ENCODE measurements at regions not wholly inside any gene's neighbourhood (a gene's known extent, or its start where the extent isn't known, plus 50 kb on each side); places are given as distances from the start of the nearest gene placed in this dataset.

GRCh38 chr3:164550857-164551256, 527.4 kb downstream of the SI start:
- no peak for ATAC-seq

DNA sequence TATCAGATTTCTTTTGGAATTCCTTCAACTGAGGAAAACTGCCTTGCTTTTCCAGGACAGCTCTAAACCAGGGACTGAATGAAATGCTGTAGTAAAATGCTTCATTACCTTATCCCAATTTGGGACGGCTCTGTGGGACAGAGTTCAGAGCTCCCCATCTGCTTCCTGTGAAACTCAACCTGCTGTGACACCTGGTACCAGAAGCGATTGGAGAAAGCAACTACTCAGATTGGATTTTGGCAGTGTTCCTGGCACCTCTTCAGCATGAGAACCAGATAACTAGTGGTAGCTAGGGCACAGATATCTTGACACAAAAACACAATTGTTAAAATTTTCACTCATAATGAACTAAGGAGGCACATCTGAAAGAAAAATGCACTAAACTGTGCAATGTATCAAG, 539.1 kb downstream of the SI start:
- ATAC-seq: no peak

GRCh38 chr3:164537485-164537884, 540.8 kb downstream of the SI start:
- no peak for ATAC-seq

DNA sequence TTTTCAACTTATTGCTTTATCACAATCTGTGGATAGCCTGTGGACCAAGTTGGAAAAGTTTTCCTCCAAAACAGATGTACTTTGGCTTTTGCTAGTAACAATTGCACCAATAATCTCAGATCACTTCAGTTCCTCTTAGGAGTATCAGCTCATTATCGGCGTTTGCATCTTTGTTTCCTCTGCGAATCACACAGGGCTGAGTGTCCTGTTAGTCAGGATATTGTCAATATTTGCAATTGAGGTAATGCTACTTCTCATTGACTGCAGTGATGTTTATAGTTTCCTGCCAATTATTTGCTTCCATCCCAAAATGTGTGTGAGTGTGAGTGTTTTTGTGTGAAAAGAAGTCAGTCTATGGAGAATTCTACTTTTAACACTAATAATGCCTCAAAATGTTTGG, 545.0 kb downstream of the SI start:
- no peak for ATAC-seq

- ATAC-seq: no peak
Observed at GRCh38 chr3:164526250-164526649, 552.0 kb downstream of the SI start.

GRCh38 chr3:164524201-164524600, 554.1 kb downstream of the SI start:
- no peak for ATAC-seq

DNA sequence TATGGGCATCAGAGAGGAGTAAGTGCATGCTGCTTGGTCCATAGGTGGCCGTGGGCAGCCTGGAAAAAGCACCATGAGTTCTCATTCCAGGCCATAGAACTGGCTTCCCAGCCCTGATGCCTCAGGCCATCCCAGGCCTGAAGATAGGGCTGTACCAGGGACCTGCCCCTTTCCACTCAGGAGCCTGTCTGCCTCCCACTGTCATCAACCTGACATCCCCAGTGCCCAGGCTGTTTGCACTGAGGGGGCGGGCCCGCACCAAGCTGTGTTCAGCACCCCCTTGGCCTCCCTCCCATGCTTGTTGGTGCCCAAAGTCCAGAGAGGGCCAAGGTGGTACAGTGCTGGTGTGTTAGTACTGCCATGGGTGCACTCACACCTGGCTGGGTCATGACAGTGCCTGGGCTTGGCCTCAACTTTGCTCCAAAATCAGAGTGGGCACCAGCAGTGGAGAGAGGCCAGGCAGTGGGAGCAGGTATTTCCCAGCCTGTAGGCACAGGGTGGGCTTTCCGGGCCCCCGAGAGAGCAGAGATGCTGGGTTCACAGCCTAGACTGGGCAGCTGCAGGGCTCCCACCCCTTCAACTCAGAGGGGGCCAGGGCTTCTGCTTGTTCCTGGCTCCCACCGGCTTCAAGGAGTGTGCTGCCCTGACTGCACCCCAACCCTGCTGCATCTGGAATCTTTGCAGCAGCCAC, 556.1 kb downstream of the SI start:
- ATAC-seq: no peak

DNA sequence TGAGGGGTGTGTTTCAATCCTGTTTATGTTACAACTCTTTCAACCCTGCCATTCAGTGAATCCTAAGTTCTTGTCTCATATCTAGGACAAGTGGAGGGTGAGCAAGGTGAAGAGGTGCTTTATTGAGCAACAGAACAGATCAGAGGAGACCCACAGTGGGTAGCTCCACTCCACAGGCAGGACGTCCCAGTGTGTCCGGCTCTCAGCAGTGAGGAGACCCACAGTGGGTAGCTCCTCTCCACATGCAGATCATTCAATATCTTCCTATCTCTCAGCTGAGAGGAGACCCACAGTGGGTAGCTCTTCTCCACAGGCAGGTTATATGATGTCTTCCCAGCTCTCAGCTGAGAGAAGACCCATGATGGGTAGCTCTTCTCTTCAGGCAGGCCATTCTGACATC, 556.7 kb downstream of the SI start:
- no peak for ATAC-seq

GRCh38 chr3:164521139-164521538, 557.2 kb downstream of the SI start:
- no peak for ATAC-seq

DNA sequence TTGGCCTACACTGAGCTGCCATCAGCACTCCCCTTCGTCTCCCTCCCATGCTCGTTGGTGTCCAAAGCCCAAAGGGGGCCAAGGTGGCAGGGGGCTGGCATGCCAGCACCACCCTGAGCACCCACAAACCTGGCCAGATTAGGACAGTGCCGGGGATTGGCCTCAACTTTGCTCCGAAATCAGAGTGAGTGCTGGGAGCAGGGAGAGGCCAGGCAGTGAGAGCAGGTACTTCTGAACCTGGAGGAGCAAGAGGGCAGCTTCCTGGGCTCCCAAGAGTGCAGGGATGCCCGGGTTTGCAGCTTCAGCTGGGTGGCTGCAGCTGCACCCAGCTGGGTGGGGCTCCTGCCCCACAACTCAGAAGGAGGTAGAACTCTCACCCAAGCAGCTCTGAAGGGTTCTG, 563.0 kb downstream of the SI start:
- ATAC-seq: no peak

DNA sequence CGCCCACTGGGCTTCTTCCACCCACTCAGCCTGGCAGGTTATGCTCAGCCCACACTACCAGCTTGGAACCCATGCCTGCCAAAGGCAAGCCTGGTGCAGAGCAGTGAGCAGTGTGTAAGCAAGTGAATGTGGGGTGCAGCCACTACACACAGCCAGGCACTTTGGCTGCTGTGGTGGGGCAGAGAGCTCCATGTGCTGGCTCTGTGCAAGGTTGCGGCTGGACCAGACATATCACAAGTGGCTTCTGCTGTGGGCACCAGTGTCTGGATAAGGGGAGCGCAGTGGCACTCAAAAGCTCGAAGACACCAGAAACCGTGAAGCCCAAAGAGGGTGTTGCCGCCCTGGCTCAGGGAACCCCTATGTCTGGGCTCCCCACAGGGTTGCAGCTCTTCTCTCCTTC, 563.7 kb downstream of the SI start:
- no peak for ATAC-seq

DNA sequence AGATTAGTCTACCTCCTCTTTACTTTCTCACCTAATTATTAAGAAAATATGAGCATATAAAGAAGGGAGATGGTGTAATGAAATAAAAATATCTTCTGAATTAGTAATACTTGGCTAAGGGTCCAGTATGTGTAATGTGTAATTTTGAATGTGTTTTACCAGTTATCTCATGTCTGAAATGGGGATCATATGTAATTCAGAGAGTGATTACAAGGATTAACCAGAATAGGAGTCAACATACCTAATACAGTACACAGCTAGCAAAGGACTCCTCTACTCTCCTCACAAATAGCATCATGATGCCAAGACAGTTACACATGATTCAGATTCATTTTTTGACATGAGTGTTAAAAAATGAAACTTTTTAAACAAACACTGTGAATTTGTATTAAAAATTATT, 570.4 kb downstream of the SI start:
- no peak for ATAC-seq

GRCh38 chr3:164498917-164499316, 579.4 kb downstream of the SI start:
- no peak for ATAC-seq

DNA sequence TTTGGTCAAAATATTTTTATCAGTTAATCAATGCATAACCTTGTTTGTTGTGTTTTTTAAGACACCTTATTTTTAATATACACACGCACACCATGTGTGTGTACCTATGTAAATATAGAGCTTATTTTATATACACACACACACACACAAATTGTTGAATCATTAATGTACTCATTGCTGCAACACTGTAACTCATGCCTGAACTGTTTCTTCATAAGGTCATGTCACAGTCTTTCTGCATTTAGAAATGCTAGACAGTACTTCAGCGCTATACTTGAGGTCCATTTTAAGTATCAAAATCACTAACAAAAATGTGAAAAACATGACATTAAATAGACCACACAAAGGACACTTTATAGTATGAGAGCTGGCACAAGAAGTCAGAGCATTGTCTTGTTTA, 589.4 kb downstream of the SI start:
- no peak for ATAC-seq

- no peak for ATAC-seq
Observed at GRCh38 chr3:164486150-164486549, 592.1 kb downstream of the SI start.

- ATAC-seq: no peak
Observed at GRCh38 chr3:164479978-164480377, 598.3 kb downstream of the SI start.

- ATAC-seq: no peak
Observed at GRCh38 chr3:164479406-164479805, 598.9 kb downstream of the SI start.

DNA sequence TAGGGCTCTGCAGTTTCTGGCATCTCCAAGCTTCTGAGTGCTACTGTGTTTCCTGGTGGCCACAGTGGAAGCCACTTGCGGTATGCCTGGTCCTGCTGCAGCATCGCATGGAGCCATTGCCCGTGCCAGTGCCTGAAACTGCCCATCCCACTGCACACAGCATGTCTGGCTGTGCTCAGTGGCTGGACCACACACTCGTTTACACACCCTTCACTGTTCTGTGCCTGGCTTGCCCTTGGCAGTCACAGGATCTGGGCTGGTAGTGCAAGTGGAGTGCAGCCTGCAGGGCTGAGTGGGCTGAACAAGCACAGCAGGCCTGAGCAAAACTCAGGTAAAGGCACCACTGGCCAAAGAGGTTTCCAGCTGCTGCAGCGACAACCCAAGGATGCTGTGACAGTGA, 600.0 kb downstream of the SI start:
- ATAC-seq: no peak

DNA sequence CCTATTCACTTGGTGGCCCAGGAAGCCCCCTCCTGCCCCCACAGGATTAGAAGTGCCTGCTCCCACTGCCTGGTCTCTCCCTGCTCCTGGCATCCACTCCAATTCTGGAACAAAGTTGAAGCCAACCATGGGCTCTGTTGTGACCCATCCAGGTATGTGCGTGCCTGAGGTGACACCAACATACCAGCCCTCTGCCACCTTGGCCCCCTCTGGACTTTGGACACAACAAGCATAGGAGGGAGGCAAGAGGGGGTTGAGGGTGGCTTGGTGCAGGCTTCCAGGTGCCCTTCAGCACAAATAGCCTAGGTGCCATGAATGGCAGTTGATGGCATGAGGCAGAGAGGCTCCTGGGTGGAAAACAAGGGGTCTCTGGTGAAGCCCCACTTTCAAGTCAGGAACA, 600.9 kb downstream of the SI start:
- no peak for ATAC-seq

- ATAC-seq: no peak
Observed at GRCh38 chr3:164476631-164477030, 601.7 kb downstream of the SI start.

- ATAC-seq: no peak
Observed at GRCh38 chr3:164470471-164470870, 607.8 kb downstream of the SI start.

- ATAC-seq: no peak
Observed at GRCh38 chr3:164468055-164468454, 610.2 kb downstream of the SI start.

DNA sequence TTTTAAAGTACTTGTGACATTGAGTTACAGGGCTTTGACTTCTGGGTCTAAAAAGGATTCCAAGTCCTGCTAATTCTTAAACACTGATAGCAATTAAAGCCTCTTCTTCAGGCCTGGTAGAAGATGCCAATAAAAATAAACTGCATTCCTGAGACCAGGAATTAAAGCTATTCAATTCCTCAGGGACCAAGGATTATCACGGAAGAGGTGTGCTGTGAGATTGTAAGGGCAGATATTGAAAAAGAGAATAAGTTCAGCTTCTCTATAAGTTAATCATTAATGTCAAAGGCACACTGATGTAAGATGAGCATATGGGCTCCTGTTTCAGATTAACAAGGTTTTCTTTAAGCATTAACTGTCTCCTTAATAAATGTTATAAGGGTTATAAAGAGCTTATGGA, 611.3 kb downstream of the SI start:
- no peak for ATAC-seq

DNA sequence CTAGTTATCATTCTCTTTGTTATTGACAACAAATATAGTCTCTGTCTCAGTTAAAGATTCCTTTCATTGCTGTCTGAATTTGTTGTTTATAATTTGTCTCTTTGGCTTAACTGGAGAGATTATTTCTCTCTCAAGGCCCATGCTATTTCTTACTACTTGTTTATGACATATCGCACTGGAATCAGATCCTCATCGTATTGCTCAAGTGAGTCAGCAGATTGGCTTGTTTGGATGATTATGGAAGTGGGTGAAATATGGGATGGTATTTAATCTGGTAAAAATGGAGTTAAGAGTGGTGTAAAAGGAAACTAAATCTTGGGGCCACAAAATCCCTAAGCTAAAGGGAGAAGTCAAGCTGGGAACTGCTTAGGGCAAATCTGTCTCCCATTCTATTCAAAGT, 613.1 kb downstream of the SI start:
- ATAC-seq: no peak

DNA sequence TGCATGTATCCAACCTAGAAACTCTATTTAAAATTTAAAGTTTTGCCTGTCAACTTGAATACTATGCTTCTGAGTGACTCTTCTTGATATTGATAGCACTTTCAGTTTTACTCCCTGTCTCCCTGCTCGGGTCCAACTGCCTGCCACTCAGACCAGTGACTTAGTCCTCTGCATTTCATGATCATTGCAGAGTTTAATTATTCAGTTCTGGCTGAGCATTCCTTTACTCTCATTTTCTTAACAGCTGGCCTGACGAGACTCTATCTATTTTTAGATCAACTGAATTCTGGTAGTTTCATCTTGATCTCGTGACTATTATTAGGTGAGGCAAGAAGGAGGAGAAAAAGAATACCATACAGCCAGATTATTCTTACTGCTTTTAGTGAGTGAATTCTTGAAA, 617.4 kb downstream of the SI start:
- ATAC-seq: no peak
